ENCODE measurements at regions not wholly inside any gene's neighbourhood (a gene's known extent, or its start where the extent isn't known, plus 50 kb on each side); places are given as distances from the start of the nearest gene placed in this dataset.

DNA sequence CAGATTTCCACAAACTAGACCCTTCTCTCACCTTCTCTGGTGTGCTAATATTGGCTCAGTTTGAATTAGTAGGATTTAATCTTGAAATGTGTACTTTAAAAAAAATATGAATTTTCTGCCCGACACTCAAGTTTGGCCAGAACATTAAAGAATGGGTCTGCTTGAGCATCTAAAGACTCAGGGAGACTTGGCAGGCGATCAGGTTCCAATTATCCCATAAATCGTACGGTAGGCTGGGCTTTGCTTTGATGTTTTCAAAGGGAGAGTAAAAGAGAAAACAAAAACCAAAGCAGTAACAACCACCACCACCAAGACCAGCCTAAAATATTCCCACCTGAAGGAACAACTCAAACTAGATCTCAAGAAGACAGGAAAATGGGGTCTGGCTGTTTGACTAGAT is 230.8 kb downstream of the EBLN2 start:
- intact Hi-C loops (cut with DNase I; ENCODE audit: low total_unique reads), result no loop called here
- Histone ChIP-seq H3K27me3 (no peaks in the 10 kb centered on the region), H3K4me1 (no peaks in the 10 kb centered on the region), H3K36me3 (no peaks in the 10 kb centered on the region), H3K9me3 (no peaks in the 10 kb centered on the region), H3K27ac (no peak overlapping the region), H3K4me3 (no peak overlapping the region)
- DNase-seq, result peak in 1 of 2 donors; percentile 33
- TF ChIP-seq CTCF (IDR thresholded peaks at IDR 0.05) (no peak), POLR2A (IDR thresholded peaks at IDR 0.05) (no peak)

- H3K9me3 ChIP-seq, result no peaks in the 10 kb centered on the region
- intact Hi-C loops (cut with DNase I; ENCODE audit: low total_unique reads), result no loop called here
These were observed 233.1 kb downstream of the EBLN2 start for GRCh38 chr3:73294537-73294936.

DNA sequence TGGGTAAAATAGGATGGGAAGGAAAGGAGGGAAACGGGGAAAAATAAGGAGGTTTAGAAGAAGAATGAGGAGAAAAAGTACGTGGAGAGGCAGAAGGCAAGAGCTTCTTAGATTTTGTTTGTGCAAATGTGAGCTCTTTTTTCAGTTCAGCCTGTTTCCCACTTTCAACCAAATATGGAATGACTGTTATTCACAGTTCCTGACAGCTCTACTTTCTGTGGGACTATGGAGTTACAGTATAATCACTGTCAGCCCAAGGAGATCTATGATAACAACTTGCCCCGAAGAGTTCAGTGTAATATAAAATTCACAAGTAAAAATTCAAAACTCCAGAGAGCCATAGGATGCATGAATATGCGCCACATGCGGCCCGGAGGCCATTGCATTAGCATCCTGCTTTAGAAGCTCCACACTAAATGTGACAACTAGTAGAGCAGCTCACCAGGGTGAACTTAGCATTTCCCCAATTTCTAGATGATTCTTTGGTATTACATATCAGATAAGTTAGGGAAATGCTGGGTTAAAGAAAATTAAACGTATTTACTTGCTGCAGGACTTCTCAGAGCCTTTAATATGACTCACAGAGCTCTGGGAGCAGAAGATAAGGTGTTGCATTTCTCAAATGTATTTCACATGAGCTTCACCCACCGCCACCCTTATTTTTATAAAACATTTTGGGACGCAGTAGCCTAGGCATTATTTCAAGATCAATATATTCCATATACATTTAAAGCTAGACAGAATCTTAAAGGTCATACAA is 234.6 kb downstream of the EBLN2 start:
- TF ChIP-seq POLR2A (IDR thresholded peaks at IDR 0.05) (no peak), CTCF (IDR thresholded peaks at IDR 0.05) (no peak)
- no peak for DNase-seq
- no peaks in the 10 kb centered on the region for H3K9me3 ChIP-seq
- intact Hi-C loops (cut with DNase I; ENCODE audit: low total_unique reads), result no loop called here
- no peaks in the 10 kb centered on the region for H3K36me3 ChIP-seq
- no peaks in the 10 kb centered on the region for H3K4me1 ChIP-seq
- peak overlapping the region in 1 of 2 donors; percentile 18 for H3K27ac ChIP-seq
- no peak overlapping the region for H3K4me3 ChIP-seq
- no peaks in the 10 kb centered on the region for H3K27me3 ChIP-seq

More at GRCh38 chr3:73294537-73294936, 233.1 kb downstream of the EBLN2 start:
- Histone ChIP-seq H3K27me3 (no peaks in the 10 kb centered on the region), H3K4me1 (no peaks in the 10 kb centered on the region), H3K27ac (no peak overlapping the region), H3K36me3 (no peaks in the 10 kb centered on the region), H3K4me3 (no peak overlapping the region)
- TF ChIP-seq CTCF (IDR thresholded peaks at IDR 0.05) (no peak), POLR2A (IDR thresholded peaks at IDR 0.05) (no peak)
- DNase-seq, result no peak

DNA sequence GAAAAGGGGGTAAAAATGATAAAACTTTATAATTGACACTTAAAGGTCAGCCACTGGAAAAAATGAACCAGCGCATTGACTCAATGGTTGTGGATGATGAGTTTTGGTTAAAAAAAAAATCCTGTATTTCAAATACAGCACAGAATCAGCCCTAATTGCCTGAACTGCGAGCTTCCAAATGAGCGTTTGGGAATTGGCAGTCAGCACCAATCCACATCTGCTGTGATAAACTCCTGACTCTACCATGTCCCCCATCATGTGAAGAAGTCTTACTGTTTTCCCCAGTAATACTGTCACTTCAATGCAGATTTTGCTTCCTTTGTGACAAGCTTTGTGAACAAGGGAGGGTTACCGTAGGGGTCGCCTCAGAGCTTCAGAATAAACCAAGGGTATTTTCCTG is 235.4 kb downstream of the EBLN2 start:
- intact Hi-C loops (cut with DNase I; ENCODE audit: low total_unique reads), result no loop called here
- Histone ChIP-seq H3K4me1 (no peaks in the 10 kb centered on the region), H3K27ac (no peak overlapping the region), H3K36me3 (no peaks in the 10 kb centered on the region), H3K9me3 (no peaks in the 10 kb centered on the region), H3K27me3 (no peaks in the 10 kb centered on the region), H3K4me3 (no peak overlapping the region)
- TF ChIP-seq POLR2A (IDR thresholded peaks at IDR 0.05), result no peak
- no peak for TF ChIP-seq CTCF (IDR thresholded peaks at IDR 0.05)
- no peak for DNase-seq

DNA sequence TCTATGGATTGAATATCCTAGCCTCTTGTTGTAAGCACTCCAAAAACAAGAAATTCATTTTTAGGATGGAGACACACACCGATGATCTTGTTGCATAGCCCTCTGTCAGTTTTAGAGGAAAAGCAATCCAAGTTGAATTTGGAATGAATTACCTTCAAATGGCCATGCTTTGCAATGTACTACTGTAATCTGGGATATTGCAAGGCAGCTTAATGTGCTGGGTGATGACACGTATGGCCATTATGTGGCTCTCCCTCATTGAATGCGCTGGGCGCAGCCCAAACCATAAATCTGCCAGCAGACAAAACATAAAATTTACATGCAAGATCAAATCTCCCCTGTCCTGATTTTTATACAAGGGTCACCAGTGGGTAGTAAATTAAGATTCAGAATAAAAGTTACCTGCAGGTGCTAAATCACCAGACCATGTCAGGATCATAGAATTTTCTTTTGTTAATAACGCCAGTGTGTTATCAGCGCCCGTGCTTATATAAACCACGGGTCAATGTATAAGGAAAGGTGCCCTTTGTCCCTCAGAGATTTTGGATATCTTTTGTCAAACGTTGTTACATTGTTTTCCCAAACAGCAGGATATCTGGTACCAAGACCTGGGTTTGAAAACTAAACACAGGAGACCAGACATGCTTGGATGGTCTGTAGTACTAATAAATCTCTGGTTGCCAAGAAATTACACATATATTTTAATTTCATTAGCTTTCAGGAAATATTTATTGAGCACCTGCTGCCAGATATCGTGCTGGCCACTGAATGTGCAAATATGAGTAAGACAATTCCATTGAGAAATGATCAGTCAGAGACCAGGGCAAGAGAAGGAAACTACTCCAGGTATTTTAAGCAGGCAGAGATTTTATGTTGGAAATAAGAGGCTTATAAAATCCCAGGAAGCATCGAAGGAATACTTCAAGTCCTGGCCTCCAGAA is 237.1 kb downstream of the EBLN2 start:
- H3K27me3 ChIP-seq, result no peaks in the 10 kb centered on the region
- no peak overlapping the region for H3K27ac ChIP-seq
- intact Hi-C loops (cut with DNase I; ENCODE audit: low total_unique reads), result no loop called here
- H3K4me3 ChIP-seq, result no peak overlapping the region
- DNase-seq, result no peak
- no peaks in the 10 kb centered on the region for H3K4me1 ChIP-seq
- H3K9me3 ChIP-seq, result no peaks in the 10 kb centered on the region
- no peak for TF ChIP-seq CTCF (IDR thresholded peaks at IDR 0.05)
- TF ChIP-seq POLR2A (IDR thresholded peaks at IDR 0.05), result no peak
- no peaks in the 10 kb centered on the region for H3K36me3 ChIP-seq

All from uterus (tissue), 3 donors.